GM19351 (cell line): ENCODE measurements at regions not wholly inside any gene's neighbourhood (a gene's known extent, or its start where the extent isn't known, plus 50 kb on each side); places are given as distances from the start of the nearest gene placed in this dataset.
"Not testable (repeated sequence)": the region's sequence is repeated elsewhere in the genome, so short reads cannot be mapped to it uniquely, and the experiment has no call there.

Source experiments
- ATAC-seq: cut with Tn5 transposase; IDR thresholded peaks from one replicate; pipeline ENCODE4 v1.9.1; 2021; ENCODE audit warnings: mild to moderate bottlenecking, moderate library complexity; ENCODE audit not compliant: unreplicated experiment

DNA sequence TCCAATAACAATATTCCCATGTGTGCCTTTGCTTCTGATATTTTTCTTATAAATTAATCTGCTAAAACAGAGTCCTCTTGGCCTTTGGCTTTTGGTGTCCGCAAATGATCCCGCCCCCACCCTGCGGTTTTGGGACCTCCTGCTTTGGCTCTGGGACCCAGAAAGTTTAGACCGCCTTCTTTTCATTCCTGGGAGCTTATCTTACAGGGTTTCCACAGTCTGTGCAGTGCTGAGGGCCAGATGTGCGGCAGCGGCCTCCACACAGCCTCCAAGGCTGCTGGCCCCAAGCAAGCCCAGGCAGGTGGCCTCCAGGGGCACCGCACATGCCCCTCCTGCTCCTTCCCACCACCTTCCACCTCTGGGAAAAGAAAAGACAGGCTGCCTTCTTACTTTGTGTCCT is 191.5 kb downstream of the ERCC6L2 start:
- ATAC-seq, result no peak

DNA sequence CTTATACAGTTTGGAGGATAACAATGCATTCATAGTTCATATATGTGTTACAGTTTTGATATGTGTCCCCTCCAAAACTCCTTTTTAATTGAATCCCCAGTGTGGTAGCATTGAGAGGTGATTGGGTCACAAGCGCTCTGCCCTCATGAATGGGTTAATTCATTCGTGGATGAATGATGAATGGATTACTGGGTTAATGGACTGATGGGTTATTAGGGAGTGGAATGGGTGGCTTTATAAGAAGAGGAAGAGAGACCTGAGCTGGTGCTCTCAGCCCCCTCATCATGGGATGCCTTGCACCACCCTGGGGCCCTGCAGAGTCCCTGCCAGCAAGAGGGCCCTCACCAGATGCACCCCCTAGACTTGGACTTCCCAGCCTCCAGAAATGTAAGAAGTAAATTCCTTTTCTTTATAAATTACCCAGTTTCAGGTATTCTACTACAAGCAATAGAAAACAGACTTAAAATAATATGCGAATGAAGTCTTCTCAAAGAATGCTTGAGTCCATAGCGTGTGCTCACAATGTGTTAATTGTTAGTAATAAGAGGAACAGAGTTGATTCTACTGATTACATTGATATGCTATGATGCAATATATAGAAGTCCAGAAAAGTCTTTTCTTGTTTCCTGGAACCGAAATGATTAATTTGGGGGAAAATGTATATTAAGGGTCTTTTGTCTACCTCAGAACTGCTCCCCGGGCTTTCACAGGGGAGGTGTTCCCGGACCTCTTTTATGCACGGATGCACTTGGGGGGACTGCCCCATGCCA is 190.2 kb downstream of the ERCC6L2 start:
- ATAC-seq, result no peak

DNA sequence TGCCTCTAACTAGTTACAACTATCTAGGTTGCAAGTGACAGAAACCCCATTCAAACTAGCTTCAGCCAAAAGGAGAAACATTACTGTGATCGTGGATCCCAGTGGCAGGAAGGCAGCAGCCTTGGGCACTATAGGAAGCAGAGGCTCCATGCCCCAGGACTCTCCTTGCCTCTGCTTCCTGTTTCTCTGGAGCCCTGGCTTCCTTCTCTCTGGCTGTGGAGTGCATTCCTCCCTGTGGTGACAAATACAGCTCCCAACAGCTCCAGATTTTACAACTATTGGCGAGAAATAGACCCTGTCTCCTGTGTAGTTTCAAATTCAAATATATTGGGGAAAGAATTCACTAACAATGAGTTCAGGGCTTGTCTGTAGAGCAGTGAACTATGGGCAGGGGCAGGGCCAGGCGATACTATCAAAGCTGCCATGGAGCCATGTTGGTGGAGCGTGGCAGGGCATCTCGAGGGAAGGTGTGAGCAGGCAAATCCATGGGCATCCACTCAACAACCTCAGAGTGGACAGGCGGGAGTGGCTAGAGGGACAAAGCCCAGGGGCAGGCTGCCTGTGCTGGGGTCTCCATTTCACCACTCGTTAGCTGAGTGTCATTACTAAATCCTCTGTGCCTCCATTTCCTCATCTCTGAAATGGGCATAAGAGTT is 189.5 kb downstream of the ERCC6L2 start:
- no peak for ATAC-seq

DNA sequence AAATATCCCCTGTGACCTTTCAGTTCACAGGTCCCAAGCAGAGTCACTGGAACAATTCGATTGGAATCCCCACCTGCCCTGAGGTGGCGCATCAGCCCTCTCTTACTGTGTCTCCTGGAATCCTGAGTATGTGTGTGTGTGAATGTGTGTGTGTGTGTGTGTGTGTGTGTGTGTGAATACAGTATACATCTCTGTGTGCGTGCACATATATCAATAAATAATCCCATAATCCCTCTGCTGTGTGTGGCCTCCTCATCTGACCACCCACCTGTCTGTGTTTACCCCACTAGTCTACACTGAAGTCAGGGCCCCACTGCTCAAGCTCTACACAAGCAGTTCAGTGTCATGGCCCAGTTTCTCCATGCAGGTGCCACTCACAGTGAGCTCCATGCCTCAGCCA is 187.4 kb downstream of the ERCC6L2 start:
- ATAC-seq, result no peak

DNA sequence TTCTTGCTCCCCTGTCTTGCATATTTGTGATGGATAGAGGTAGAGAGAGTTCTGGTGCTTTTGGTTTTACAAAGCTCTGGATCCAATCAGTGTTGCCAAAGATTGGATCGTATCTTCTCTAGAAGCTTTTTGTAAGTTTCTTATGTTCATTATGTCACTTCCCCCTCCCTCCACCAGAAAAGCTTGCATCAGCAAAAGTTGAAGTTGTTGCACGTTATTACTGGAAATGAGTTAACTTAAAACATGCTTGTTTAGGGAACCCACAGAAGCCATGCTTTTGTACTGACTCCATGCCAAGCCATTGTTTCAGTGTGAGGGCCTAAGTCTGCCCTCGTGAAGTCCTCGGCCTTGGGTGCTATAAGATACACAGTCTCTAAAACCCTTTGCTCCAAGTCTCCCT is 186.5 kb downstream of the ERCC6L2 start:
- ATAC-seq, result no peak

DNA sequence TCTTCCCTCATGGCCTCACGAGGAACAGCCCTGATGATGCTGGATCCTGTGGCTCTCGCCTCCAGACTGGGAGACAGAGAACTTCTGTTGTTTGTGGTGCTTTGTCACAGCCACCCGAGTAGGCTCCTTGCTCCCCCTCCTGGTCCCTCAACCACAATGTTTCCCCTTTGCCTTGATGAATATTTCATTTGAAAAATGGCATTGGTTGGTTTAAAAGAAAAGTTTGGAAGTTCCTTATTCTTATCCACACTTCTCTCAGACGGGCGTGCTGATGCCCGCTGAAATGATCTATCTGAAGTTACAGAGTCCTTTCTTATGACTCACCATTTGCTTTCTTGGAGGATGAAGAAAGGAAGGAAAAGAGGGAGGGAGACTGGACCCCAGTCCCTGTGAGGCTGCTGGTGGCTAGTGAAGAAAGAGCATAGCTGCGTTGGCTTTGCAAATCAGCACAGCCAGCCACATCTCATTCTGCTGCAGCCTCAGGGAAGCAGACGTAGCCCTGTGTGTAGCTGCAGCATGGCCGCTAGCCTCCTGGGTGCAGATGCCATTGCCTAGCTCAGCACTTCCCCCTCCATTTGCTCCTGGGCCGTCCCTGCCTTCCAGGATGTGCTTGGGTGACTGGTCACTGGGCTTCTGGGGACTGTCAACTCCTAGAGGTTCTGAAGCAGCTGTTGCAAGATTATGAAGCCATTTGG is 185.9 kb downstream of the ERCC6L2 start:
- no peak for ATAC-seq

DNA sequence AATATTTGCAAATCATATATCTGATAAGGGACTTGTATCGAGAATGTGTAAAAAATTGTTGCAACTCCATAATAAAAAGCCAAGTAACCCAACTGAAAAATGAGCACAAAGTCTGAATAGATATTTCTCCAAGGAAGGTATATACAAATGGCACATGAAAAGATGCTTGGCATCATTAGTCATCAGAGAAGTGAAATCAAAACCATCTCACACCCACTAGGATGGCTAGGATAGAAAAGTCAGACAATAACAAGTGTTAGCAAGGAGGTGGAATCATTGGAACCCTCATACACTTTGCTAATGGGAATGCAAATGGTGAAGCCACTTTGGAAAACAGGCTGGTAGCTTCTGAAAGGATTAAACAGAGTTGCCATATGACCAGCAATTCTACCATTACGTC is 182.7 kb downstream of the ERCC6L2 start:
- no peak for ATAC-seq

DNA sequence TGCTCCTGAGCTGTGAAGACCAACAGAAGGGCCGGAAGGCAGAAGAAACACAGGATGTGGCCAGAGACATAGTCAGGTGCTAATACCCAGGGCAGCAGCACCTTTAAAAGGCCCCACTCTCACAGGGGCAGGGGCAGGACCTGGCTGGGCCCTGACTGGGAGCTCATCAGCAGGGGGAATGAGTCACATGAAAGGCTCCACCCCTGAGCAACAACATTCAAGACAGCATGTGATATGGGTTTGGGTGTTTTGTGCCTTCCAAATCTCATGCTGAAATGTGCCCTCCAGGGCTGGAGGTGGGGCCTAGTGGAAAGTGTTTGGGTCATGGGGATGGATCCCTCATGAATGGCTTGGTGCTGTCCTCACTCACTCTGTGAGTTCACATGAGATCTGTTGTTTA is 181.7 kb downstream of the ERCC6L2 start:
- no peak for ATAC-seq

DNA sequence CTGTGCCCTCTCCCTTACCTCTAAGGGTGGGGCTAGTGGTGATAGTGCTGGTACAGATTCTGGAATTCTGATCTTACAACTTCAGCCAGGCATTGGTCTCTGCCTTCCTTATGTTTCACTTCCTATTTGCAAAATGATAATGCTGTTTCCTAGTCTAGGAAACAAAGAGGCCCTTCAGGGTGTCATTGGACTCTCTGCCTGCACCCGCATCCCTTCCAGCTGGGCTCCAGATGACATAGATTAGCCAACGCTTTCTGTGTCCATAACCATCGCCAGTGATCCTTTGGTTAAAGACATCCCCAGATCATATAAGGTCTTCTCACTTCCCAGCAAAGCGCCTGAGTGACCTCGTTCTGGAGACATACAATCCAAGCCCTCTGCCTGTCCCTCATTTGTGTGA is 180.7 kb downstream of the ERCC6L2 start:
- no peak for ATAC-seq

DNA sequence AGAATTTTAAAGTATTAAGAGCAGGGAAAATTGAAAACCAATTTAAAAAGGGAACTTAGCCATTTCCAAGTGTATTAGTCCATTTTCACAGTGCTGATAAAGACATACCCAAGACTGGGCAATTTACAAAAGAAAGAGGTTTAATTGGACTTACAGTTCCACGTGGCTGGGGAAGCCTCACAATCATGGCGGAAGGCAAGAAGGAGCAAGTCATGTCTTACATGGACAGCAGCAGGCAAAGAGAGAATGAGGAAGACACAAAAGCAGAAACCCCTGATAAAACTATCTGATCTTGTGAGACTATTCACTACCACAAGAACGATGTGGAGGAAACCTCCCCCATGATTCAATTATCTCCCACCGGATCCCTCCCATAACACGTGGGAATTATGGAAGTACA is 178.8 kb downstream of the ERCC6L2 start:
- ATAC-seq, result not testable (repeated sequence)

DNA sequence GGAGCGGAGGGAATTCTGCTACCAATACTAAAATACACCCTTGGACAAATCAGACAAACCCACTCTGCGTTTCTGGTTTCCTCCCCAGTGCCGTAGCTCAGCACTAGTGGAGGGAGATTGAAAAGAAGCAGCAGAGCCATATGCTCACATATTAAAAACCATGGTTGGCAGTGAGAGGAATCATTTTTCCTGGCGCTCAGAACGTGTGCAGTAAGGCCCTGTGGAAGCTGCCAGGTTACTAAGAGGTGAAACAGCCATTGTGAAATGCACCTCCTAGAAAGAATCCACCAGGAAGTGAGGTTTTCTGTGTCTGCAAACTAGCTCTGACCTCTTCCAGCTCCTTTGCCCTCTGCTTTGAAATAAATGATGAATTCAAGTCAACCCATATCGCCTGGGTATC is 177.2 kb downstream of the ERCC6L2 start:
- ATAC-seq, result no peak

DNA sequence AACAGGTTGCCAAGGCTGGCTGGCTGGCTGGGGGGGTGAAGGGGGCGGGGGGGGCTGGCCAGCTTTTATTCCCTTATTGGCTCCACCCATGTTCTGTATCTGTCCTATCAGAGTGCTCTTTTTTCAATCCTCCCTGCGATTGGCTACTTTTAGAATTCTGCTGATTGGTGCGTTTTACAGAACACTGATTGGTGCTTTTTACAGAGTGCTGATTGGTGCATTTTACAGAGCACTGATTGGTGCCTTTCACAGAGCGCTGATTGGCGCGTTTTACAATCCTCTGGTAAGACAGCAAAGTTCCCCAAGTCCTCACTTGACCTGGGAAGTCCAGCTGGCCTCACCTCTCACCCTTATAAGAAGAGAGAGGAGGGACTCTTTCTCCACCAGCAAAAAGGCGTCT is 175.9 kb downstream of the ERCC6L2 start:
- ATAC-seq, result no peak

DNA sequence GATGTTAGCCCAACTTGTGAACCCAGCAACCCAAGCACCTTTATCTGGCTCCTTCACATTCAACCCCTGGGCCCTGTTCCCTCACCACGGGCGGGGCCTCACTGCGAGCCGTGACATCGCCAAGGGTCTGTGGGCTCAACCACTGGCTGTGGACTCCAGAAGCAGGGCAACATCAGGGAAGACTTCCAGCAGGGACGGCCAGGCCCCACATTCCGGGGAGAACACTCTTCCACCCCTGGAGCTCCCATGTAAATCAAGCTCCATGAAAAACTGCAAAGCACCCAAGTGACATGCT is 175.3 kb downstream of the ERCC6L2 start:
- no peak for ATAC-seq

DNA sequence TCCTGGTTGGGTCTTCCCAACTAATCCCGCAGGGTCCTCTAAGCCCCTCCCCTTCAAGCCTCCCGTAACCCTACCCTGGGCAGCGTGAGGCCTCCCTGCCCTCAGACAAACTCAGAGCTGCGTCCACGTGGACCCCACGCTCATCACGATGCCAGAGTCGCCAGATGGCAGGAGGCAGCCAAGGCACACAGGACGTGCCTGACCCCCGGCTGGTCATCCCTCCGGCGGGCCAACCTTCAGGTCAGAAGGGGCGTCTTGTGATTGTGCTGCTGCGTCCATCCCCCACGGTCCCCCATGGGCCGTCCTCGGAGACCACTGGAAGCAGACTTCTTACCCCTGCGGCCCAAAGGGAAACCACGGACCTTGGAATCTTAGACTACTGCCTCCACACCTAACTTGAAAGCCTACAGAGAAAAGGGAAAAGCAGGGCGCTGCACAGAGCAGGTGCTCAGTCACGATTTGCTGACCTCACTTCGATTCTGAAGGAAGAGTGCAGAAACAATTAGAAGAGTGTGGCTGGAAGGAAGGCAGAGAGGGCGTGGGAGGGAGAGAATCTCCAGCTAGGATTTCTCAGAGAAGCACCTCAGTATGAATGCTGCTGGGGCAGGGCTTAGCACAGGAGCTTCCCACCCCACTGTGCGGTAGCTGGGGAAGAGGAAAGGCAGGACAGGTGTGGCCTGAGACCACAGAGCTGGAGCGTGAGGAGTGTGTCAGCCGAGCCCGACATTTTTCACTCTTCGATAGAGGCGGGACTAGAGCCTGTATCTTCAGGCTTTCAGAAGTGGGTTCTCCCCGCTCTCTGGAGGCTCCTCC is 174.8 kb downstream of the ERCC6L2 start:
- no peak for ATAC-seq

DNA sequence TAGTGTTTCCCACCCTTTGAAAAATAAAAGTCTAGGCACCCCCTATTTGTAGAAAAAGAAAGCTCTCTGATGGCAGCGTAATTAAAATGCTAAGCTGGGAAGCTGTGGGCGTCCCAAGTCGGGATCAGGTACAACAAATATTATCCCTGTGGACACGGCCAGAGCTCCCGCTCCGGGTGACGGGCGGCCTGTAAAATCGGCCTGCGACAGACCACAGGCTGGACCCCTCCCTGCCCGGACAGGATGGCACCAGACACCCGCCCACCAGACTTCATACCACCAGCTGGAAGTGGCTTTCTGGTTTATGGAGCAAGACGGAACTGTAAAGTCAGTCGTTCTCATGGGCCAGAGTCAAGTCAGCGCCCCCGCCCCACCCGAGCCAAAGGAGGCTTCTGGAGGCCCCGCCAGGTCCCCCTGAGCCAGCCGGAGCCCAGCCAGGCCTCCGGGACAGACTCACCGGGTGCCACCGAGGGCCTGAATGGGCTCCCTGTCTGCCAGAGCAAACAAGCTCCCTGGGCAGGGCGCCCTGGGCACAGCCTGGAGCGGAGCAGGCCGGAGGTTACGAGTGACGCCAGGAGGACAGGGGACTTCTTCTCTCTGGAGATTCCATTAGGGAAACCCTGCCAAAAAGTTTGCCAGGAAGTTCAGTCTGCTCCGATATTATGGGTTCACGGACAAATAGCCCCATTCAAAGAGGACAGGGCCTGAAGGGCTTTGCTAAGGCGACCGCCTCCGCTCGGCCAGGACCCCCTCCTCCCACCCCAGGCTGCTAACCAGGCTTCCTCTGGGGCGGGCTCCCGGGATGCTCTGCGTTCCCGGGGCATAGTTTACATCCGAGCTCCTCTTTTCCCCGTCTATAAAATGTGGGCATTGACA is 173.7 kb downstream of the ERCC6L2 start:
- no peak for ATAC-seq

DNA sequence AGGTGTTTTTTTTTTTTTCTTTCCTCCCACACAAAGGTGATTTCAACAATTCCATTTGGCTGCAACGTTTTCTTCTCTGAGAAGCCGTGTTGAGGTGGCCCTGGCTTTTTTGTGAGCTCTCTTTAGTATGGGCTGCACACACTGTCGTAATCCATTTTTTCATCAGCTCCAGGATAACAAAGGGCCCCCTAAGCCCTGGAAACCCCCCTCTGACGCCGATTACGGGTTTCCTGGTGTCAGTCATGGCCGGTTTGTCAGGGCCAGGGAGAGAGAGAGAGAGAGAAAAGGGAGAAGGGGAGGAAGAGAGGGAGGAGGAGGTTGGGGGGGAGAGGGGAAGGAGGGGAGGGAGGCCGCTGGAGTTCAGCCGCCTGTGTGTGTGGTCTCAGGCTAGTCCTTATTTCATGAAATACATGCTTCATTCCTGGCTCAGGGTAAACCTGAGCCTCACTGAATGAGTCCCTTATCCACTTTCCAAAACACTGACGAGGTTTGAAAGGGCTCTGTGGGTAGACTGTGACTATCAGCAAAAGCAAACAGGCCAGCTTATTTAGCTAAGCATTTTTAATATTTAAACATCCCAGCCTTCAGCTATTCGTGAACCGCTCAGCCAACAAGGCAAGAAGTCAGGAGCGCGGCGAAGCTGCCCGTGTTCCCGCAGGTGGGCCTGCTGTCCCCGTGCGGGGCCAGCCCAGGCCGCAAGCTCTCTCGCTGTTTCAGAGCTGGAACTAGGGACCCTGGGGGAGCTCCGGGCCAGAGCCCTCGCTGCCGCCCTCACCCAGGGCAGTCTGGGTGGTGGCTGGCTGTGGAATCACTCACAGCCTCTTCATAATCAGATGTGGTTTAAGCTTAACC is 172.8 kb downstream of the ERCC6L2 start:
- ATAC-seq, result no peak

DNA sequence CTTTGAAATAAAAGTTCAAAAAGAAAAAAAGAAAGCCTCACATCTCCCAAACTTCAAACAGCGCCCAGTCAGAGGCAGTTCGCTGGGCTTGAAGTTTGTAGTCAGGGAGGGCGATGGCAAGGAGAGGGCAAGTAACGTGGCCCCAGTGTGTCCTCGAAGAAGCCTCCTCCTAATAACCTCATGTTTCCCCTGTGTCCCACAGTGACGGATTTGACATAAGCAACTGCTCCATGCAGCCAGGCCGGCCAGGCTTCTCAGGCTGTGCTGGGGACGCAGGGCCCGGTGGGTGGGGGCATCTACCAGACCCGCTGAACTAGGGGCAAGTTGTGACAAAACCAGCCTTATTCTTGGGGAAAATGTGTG is 172.2 kb downstream of the ERCC6L2 start:
- ATAC-seq, result no peak

DNA sequence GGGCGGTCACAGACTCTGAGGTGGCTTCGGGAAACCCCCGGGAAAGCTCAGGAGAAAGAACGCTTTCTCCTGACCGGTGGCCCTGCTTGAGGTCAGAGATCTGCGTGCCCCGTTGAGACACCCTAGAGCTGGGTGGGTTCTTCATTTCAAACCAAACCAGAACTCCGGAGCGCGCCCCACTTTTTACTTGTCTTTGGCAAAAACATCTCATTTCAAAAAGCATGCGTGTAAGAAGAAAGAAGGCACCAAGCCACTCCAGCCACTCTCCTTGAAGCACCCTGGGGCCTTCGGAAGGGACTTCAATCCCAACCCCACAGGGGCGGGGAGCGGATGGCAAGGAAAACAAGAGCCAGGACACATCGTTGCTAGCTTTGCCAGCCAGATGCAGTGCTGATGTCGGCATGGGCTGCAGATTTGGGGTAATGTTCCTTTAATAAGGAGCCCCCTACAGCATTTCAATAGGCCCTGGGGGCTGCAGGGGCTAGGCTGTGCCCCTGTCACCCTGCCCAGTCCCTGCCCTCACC is 171.7 kb downstream of the ERCC6L2 start:
- ATAC-seq, result no peak

DNA sequence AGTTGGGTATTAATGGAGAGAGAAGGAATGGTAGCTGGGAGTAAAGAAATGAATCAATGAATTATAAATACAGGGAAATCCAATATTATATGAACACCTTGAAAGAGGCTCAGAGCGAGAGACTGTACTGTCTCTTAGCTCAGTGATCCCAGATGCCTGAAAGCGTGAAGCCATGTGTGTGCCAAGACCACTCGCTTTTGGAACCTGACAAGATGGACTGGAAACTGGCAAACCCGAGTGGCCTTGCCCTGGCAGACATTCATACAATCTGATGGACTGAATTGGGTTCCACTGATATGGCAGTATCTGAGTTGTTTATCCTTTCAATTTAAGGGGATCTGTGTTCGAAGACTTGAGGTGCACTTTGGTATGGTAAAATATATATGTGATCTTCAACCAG is 170.3 kb downstream of the ERCC6L2 start:
- ATAC-seq, result no peak
